ENCODE measurements at regions not wholly inside any gene's neighbourhood (a gene's known extent, or its start where the extent isn't known, plus 50 kb on each side); places are given as distances from the start of the nearest gene placed in this dataset.

DNA sequence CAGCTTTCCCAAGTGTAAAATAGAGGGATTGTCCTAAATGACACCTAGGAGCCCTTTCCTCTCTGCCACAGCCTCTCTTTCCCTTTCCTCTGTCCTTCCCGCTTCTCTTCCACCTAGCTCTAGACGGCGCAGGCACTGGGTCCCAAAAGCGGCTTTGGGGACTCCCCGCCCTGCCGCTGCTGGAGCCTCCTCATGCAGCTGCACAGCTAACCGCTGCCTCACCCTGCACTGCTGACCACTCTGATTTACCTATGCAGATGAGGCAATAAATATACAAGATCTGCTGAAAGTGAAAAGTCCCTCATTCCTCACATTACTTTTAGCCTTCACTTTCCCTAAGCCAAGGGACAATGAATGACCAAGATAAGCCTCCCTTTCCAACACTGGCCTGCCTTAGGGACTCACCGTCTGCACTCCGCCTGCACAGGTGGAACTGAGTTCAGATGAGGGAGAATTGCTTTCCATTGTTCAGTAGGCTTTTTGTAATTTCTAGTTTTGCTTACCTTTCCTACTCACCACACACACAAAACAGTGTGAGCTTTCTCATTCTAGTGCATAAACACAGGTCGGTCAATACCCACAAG, 197.5 kb upstream of the BCL6 start:
- no peak for TF ChIP-seq FOXM1 (IDR thresholded peaks at IDR 0.05; ENCODE audit: borderline replicate concordance)
- TF ChIP-seq LEF1 (IDR thresholded peaks at IDR 0.05; ENCODE audit: borderline replicate concordance), result no peak
- TF ChIP-seq BHLHE40 (IDR thresholded peaks at IDR 0.05; ENCODE audit: borderline replicate concordance), result no peak
- TF ChIP-seq ARNT (IDR thresholded peaks at IDR 0.05), result no peak
- no peak for TF ChIP-seq HDGF (IDR thresholded peaks at IDR 0.05; ENCODE audit: borderline replicate concordance)
- TF ChIP-seq TARDBP (IDR thresholded peaks at IDR 0.05), result no peak
- TF ChIP-seq L3MBTL2 (conservative IDR thresholded peaks at IDR 0.05), result no peak

All from HEK293T (cell line).